H9 (cell line): ENCODE measurements at regions not wholly inside any gene's neighbourhood (a gene's known extent, or its start where the extent isn't known, plus 50 kb on each side); places are given as distances from the start of the nearest gene placed in this dataset.

Experiments used
- DNase-seq: peaks from one replicate; pipeline ENCODE4 v3.0.0-alpha.2; 2017
- H2AFZ ChIP-seq: one replicate; pipeline ENCODE4 v1.6.1; 2013; ENCODE audit warnings: mild to moderate bottlenecking, low read length, control low read depth, moderate library complexity
- H2AK5ac ChIP-seq: 2 replicates; pipeline ENCODE4 v1.6.1; 2013; ENCODE audit warnings: low read length, control low read depth, mixed read lengths; ENCODE audit not compliant: insufficient read length
- H2BK120ac ChIP-seq: one replicate; pipeline ENCODE4 v1.6.1; 2013; ENCODE audit warnings: low read depth, mild to moderate bottlenecking, low read length, control low read depth, inconsistent platforms; ENCODE audit not compliant: poor library complexity, severe bottlenecking
- H2BK12ac ChIP-seq: 2 replicates; pipeline ENCODE4 v1.6.1; 2013; ENCODE audit warnings: low read length, control low read depth, mixed read lengths, low read depth; ENCODE audit not compliant: insufficient read length
- H2BK15ac ChIP-seq: 2 replicates; pipeline ENCODE4 v1.6.1; 2013; ENCODE audit warnings: low read depth, low read length, control low read depth
- H2BK20ac ChIP-seq: one replicate; pipeline ENCODE4 v1.6.1; 2013; ENCODE audit warnings: low read depth, mild to moderate bottlenecking, low read length, control low read depth, inconsistent platforms; ENCODE audit not compliant: poor library complexity, severe bottlenecking
- H2BK5ac ChIP-seq: 2 replicates; pipeline ENCODE4 v1.6.1; 2013; ENCODE audit warnings: low read length, control low read depth, mixed read lengths; ENCODE audit not compliant: insufficient read length
- H3K14ac ChIP-seq: 2 replicates; pipeline ENCODE4 v1.6.1; 2013; ENCODE audit warnings: low read length, control low read depth; ENCODE audit not compliant: insufficient read depth
- H3K18ac ChIP-seq: 2 replicates; pipeline ENCODE4 v1.6.1; 2013; ENCODE audit warnings: low read depth, mild to moderate bottlenecking, mixed read lengths, low read length, control low read depth; ENCODE audit not compliant: insufficient read length
- H3K23ac ChIP-seq: 2 replicates; pipeline ENCODE4 v1.6.1; 2013; ENCODE audit warnings: low read length, control low read depth, mixed read lengths, low read depth; ENCODE audit not compliant: insufficient read length
- H3K23me2 ChIP-seq: 2 replicates; pipeline ENCODE4 v1.6.1; 2013; ENCODE audit warnings: low read depth, mild to moderate bottlenecking, mixed read lengths, low read length, control low read depth; ENCODE audit not compliant: insufficient read length, poor library complexity, severe bottlenecking
- H3K27ac ChIP-seq: 2 replicates; pipeline ENCODE4 v1.5.1; 2013; ENCODE audit warnings: low read length, control low read depth, mixed read lengths, low read depth; ENCODE audit not compliant: insufficient read length
- H3K27me3 ChIP-seq: 2 replicates; pipeline ENCODE4 v1.6.1; 2013; ENCODE audit warnings: low read length, control low read depth, inconsistent platforms; ENCODE audit not compliant: insufficient read depth
- H3K4ac ChIP-seq: 2 replicates; pipeline ENCODE4 v1.6.1; 2013; ENCODE audit warnings: low read depth, mild to moderate bottlenecking, control low read depth, inconsistent platforms, low read length, moderate library complexity
- H3K4me1 ChIP-seq: 2 replicates; pipeline ENCODE4 v1.6.1; 2013; ENCODE audit warnings: low read length, control low read depth, inconsistent platforms; ENCODE audit not compliant: insufficient read depth
- H3K4me2 ChIP-seq: 2 replicates; pipeline ENCODE4 v1.6.1; 2013; ENCODE audit warnings: low read length, control low read depth, mixed read lengths; ENCODE audit not compliant: insufficient read length, insufficient read depth
- H3K56ac ChIP-seq: 2 replicates; pipeline ENCODE4 v1.6.1; 2013; ENCODE audit warnings: low read depth, mild to moderate bottlenecking, mixed read lengths, low read length, control low read depth; ENCODE audit not compliant: insufficient read length
- H3K79me1 ChIP-seq: 2 replicates; pipeline ENCODE4 v1.6.1; 2013; ENCODE audit warnings: low read depth, mild to moderate bottlenecking, moderate library complexity, low read length, control low read depth, inconsistent platforms; ENCODE audit not compliant: insufficient read depth, poor library complexity, severe bottlenecking
- H3K79me2 ChIP-seq: 2 replicates; pipeline ENCODE4 v1.6.1; 2013; ENCODE audit warnings: low read length, control low read depth, inconsistent platforms; ENCODE audit not compliant: insufficient read depth
- H3K9ac ChIP-seq: 2 replicates; pipeline ENCODE4 v1.6.1; 2013; ENCODE audit warnings: low read length, control low read depth, mixed read lengths; ENCODE audit not compliant: insufficient read length; ENCODE audit errors: extremely low read depth
- H3K9me3 ChIP-seq: one replicate; pipeline ENCODE4 v1.6.1; 2013; ENCODE audit warnings: low read depth, low read length, inconsistent platforms; ENCODE audit not compliant: control insufficient read depth
- H3T11ph ChIP-seq: one replicate; pipeline ENCODE4 v1.6.1; 2013; ENCODE audit warnings: mild to moderate bottlenecking, low read length, control low read depth, inconsistent platforms
- H4K20me1 ChIP-seq: one replicate; pipeline ENCODE4 v1.6.1; 2013; ENCODE audit not compliant: control insufficient read depth, insufficient read length, insufficient read depth
- H4K5ac ChIP-seq: 2 replicates; pipeline ENCODE4 v1.6.1; 2013; ENCODE audit warnings: low read depth, mild to moderate bottlenecking, mixed read lengths, low read length, control low read depth; ENCODE audit not compliant: insufficient read length
- H4K8ac ChIP-seq: replicated peaks from 2 replicates; pipeline ENCODE4 v1.6.1; 2013; ENCODE audit warnings: low read length, control low read depth, mixed read lengths, low read depth; ENCODE audit not compliant: insufficient read length
- H4K91ac ChIP-seq: 2 replicates; pipeline ENCODE4 v1.6.1; 2013; ENCODE audit warnings: low read depth, mild to moderate bottlenecking, moderate library complexity, mixed read lengths, low read length, control low read depth; ENCODE audit not compliant: insufficient read length
- H3K27ac Mint-ChIP-seq, 3 experiments: 2 replicates in 2 of 3; 3 replicates in 1 of 3; pipeline ENCODE4 v1.8.0; 2020 to 2021; ENCODE audit warnings: mixed read lengths in 3 of 3, mild to moderate bottlenecking in 1 of 3, moderate library complexity in 1 of 3
- H3K27me3 Mint-ChIP-seq: 2 replicates; pipeline ENCODE4 v1.8.0; 2021; ENCODE audit warnings: low read depth, mild to moderate bottlenecking, moderate library complexity, mixed read lengths
- H3K36me3 Mint-ChIP-seq, 3 experiments: 2 replicates in 2 of 3; 3 replicates in 1 of 3; pipeline ENCODE4 v1.8.0; 2020 to 2021; ENCODE audit warnings: low read depth in 3 of 3, mixed read lengths in 3 of 3; ENCODE audit not compliant: insufficient read depth in 1 of 3
- H3K4me1 Mint-ChIP-seq, 2 experiments: 2 replicates each; pipeline ENCODE4 v1.8.0; 2020; ENCODE audit warnings: mixed read lengths in 2 of 2
- H3K4me3 Mint-ChIP-seq, 2 experiments: 2 replicates in 1 of 2; 3 replicates in 1 of 2; pipeline ENCODE4 v1.8.0; 2020 to 2021; ENCODE audit warnings: mild to moderate bottlenecking in 2 of 2, mixed read lengths in 2 of 2, moderate library complexity in 1 of 2
- H3K9me3 Mint-ChIP-seq, 2 experiments: 2 replicates in 1 of 2; 3 replicates in 1 of 2; pipeline ENCODE4 v1.8.0; 2020; ENCODE audit warnings: mild to moderate bottlenecking in 2 of 2, mixed read lengths in 2 of 2, moderate library complexity in 1 of 2
- CTCF ChIP-seq: fragments of 200-600 bp; sonication (generic); conservative IDR thresholded peaks from 3 replicates; pipeline ENCODE4 v1.8.0; 2021; ENCODE audit warnings: antibody characterized with exemption, mild to moderate bottlenecking
- WGBS: extraction: QIAGEN DNeasy Blood & Tissue Kit; methylation state at CpG from one replicate; pipeline ENCODE4 v1.1.7; 2013; ENCODE audit warnings: missing lambda C conversion rate, low lambda C conversion rate, mixed read lengths; ENCODE audit not compliant: insufficient read length; ENCODE audit errors: extremely low coverage; 5-methylcytosine and 5-hydroxymethylcytosine counted together

- Mint-ChIP-seq H3K4me1 (peaks cover 2 to 8% of the 10 kb centered on the region in 2 experiments; a peak in 3 of 4 replicates), H3K9me3 (no peaks in the 10 kb centered on the region), H3K4me3 (no peak overlapping the region), H3K27ac (no peak overlapping the region), H3K27me3 (no peaks in the 10 kb centered on the region), H3K36me3 (no peaks in the 10 kb centered on the region)
- no CpG with 5 or more reads among the region's 3 CpGs for WGBS
- Histone ChIP-seq H3K79me1 (no peaks in the 10 kb centered on the region), H3T11ph (no peak overlapping the region), H3K4me1 (peaks cover 2% of the 10 kb centered on the region; the same call in 1 of the 2 replicates), H2BK20ac (no peak overlapping the region), H3K27ac (no peak overlapping the region), H3K79me2 (no peaks in the 10 kb centered on the region), H3K18ac (no peak overlapping the region), H3K4me2 (no peak overlapping the region), H4K91ac (no peak overlapping the region), H4K8ac (no peak overlapping the region), H3K23ac (no peak overlapping the region), H2AK5ac (no peak overlapping the region), H2BK5ac (no peak overlapping the region), H3K4ac (no peak overlapping the region), H3K27me3 (no peaks in the 10 kb centered on the region), H2AFZ (no peak overlapping the region), H2BK15ac (no peak overlapping the region), H3K9ac (no peak overlapping the region), H2BK120ac (no peak overlapping the region), H3K56ac (no peak overlapping the region), H3K9me3 (no peaks in the 10 kb centered on the region), H2BK12ac (no peak overlapping the region), H3K14ac (no peak overlapping the region), H4K5ac (no peak overlapping the region), H3K23me2 (no peaks in the 10 kb centered on the region), H4K20me1 (no peaks in the 10 kb centered on the region)
- no peak for TF ChIP-seq CTCF
- no peak for DNase-seq
Observed at GRCh38 chr9:73911804-73912203, 585.3 kb upstream of the RORB start.
